ENCODE measurements at regions not wholly inside any gene's neighbourhood (a gene's known extent, or its start where the extent isn't known, plus 50 kb on each side); places are given as distances from the start of the nearest gene placed in this dataset.

- no peak for DNase-seq
- Mint-ChIP-seq H3K27ac (no peak overlapping the region), H3K4me1 (peaks cover 9% of the 10 kb centered on the region), H3K4me3 (no peak overlapping the region), H3K36me3 (ENCODE audit: low read depth) (no peaks in the 10 kb centered on the region), H3K27me3 (ENCODE audit: insufficient read depth) (no peaks in the 10 kb centered on the region), H3K9me3 (no peaks in the 10 kb centered on the region)
- H3K9ac ChIP-seq (ENCODE audit: extremely low read depth, low read length, poor library complexity, severe bottlenecking): no peak overlapping the region
- no peaks in the 10 kb centered on the region for H3K9me3 ChIP-seq (ENCODE audit: control insufficient read depth, low read length)
- no peaks in the 10 kb centered on the region for H3K27me3 ChIP-seq (ENCODE audit: control insufficient read depth, insufficient read depth, low read length, poor library complexity, severe bottlenecking)
- no peaks in the 10 kb centered on the region for H3K4me1 ChIP-seq (ENCODE audit: control insufficient read depth, insufficient read depth, low read length)
- H3K36me3 ChIP-seq (ENCODE audit: control insufficient read depth, insufficient read depth, low read length): no peaks in the 10 kb centered on the region
- H3K4me3 ChIP-seq (ENCODE audit: low read length): no peak overlapping the region
- TF ChIP-seq CTCF (conservative IDR thresholded peaks at IDR 0.05): no peak
- H3K27ac ChIP-seq (ENCODE audit: low read depth, low read length): no peak overlapping the region
Measured at GRCh38 chr5:99020698-99021048, 91.9 kb upstream of the CHD1 start.

GRCh38 chr5:99019812-99020697, 91.2 kb upstream of the CHD1 start:
- Mint-ChIP-seq H3K27me3 (ENCODE audit: insufficient read depth) (no peaks in the 10 kb centered on the region), H3K36me3 (ENCODE audit: low read depth) (no peaks in the 10 kb centered on the region), H3K4me3 (no peak overlapping the region), H3K4me1 (peaks cover 5% of the 10 kb centered on the region), H3K27ac (no peak overlapping the region), H3K9me3 (no peaks in the 10 kb centered on the region)
- no peak for TF ChIP-seq CTCF (conservative IDR thresholded peaks at IDR 0.05)
- Histone ChIP-seq H3K9ac (ENCODE audit: extremely low read depth, low read length, poor library complexity, severe bottlenecking) (no peak overlapping the region), H3K27ac (ENCODE audit: low read depth, low read length) (no peak overlapping the region), H3K27me3 (ENCODE audit: control insufficient read depth, insufficient read depth, low read length, poor library complexity, severe bottlenecking) (no peaks in the 10 kb centered on the region), H3K9me3 (ENCODE audit: control insufficient read depth, low read length) (no peaks in the 10 kb centered on the region), H3K4me1 (ENCODE audit: control insufficient read depth, insufficient read depth, low read length) (no peaks in the 10 kb centered on the region), H3K4me3 (ENCODE audit: low read length) (no peak overlapping the region), H3K36me3 (ENCODE audit: control insufficient read depth, insufficient read depth, low read length) (no peaks in the 10 kb centered on the region)
- DNase-seq: no peak
- 82 to 88% methylated on average over 1 to 3 of the region's 3 CpGs for WGBS, 2 experiments (ENCODE audit: insufficient coverage in 1 of 2, insufficient read length in 1 of 2)

GRCh38 chr5:99019254-99019653, 90.4 kb upstream of the CHD1 start:
- H3K9me3 Mint-ChIP-seq: no peaks in the 10 kb centered on the region
- no peak overlapping the region for H3K27ac Mint-ChIP-seq
- peaks cover 1% of the 10 kb centered on the region for H3K27me3 Mint-ChIP-seq (ENCODE audit: insufficient read depth)
- no peak overlapping the region for H3K4me3 Mint-ChIP-seq
- H3K4me1 Mint-ChIP-seq: peaks cover 4% of the 10 kb centered on the region
- no peaks in the 10 kb centered on the region for H3K9me3 ChIP-seq (ENCODE audit: control insufficient read depth, low read length)
- 96% methylated on average over 3 to 4 of the region's 6 CpGs for WGBS, 2 experiments (ENCODE audit: insufficient coverage in 1 of 2, insufficient read length in 1 of 2)
- H3K27ac ChIP-seq (ENCODE audit: low read depth, low read length): no peak overlapping the region
- H3K36me3 Mint-ChIP-seq (ENCODE audit: low read depth): peaks cover 3% of the 10 kb centered on the region
- no peaks in the 10 kb centered on the region for H3K27me3 ChIP-seq (ENCODE audit: control insufficient read depth, insufficient read depth, low read length, poor library complexity, severe bottlenecking)
- no peaks in the 10 kb centered on the region for H3K4me1 ChIP-seq (ENCODE audit: control insufficient read depth, insufficient read depth, low read length)
- no peaks in the 10 kb centered on the region for H3K36me3 ChIP-seq (ENCODE audit: control insufficient read depth, insufficient read depth, low read length)
- no peak overlapping the region for H3K9ac ChIP-seq (ENCODE audit: extremely low read depth, low read length, poor library complexity, severe bottlenecking)
- TF ChIP-seq CTCF (conservative IDR thresholded peaks at IDR 0.05): no peak
- no peak overlapping the region for H3K4me3 ChIP-seq (ENCODE audit: low read length)
- no peak for DNase-seq

All from endodermal cell (in vitro differentiated cells).